GM23338 (cell line): ENCODE measurements at regions not wholly inside any gene's neighbourhood (a gene's known extent, or its start where the extent isn't known, plus 50 kb on each side); places are given as distances from the start of the nearest gene placed in this dataset.

Source experiments
- CREB1 ChIP-seq: fragments of 250-450 bp; sonication (Bioruptor Pico); IDR thresholded peaks from 2 replicates; pipeline ENCODE4 v1.5.0; 2020; ENCODE audit warnings: low read depth, mild to moderate bottlenecking, moderate library complexity
- CTCF ChIP-seq, 2 experiments: fragments of 200-600 bp in 1 of 2; sonication (generic) in 1 of 2; conservative IDR thresholded peaks; 2 replicates each; pipeline versions ENCODE4 v1.5.1 to v1.6.1; 2016 to 2017; ENCODE audit warnings: antibody characterized with exemption in 2 of 2, low read depth in 2 of 2, mild to moderate bottlenecking in 2 of 2, moderate library complexity in 1 of 2
- EZH2 ChIP-seq: fragments of 200-600 bp; sonication (generic); IDR thresholded peaks from one replicate; pipeline ENCODE4 v1.8.0; 2017; ENCODE audit warnings: antibody characterized with exemption, mild to moderate bottlenecking, low read depth; ENCODE audit not compliant: unreplicated experiment
- EZH2phosphoT487 ChIP-seq: fragments of 200-600 bp; sonication (generic); IDR thresholded peaks from one replicate; pipeline ENCODE4 v1.8.1; 2018; ENCODE audit warnings: antibody characterized with exemption; ENCODE audit not compliant: unreplicated experiment
- JUNB ChIP-seq: IDR thresholded peaks from one replicate; pipeline ENCODE4 v1.6.1; 2016; ENCODE audit warnings: antibody characterized with exemption; ENCODE audit not compliant: unreplicated experiment
- NANOG ChIP-seq: IDR thresholded peaks from 2 replicates; pipeline ENCODE4 v1.6.1; 2016; ENCODE audit warnings: antibody characterized with exemption, borderline replicate concordance
- POLR2AphosphoS5 ChIP-seq: IDR thresholded peaks from 2 replicates; pipeline ENCODE4 v1.6.1; 2016; ENCODE audit warnings: antibody characterized with exemption, low read depth
- STAT1 ChIP-seq: IDR thresholded peaks from one replicate; pipeline ENCODE4 v1.6.1; 2016; ENCODE audit warnings: antibody characterized with exemption; ENCODE audit not compliant: unreplicated experiment
- ZNF114 ChIP-seq: fragments of 250-450 bp; sonication (Bioruptor Pico); IDR thresholded peaks from 2 replicates; pipeline ENCODE4 v1.5.0; 2020; ENCODE audit warnings: mild to moderate bottlenecking, moderate library complexity
- ZNF331 ChIP-seq: fragments of 250-450 bp; sonication (Bioruptor Pico); IDR thresholded peaks from 2 replicates; pipeline ENCODE4 v1.5.0; 2020; ENCODE audit warnings: low read depth, mild to moderate bottlenecking, moderate library complexity
- ZNF462 ChIP-seq: fragments of 250-450 bp; sonication (Bioruptor Pico); IDR thresholded peaks from 2 replicates; pipeline ENCODE4 v1.5.0; 2020; ENCODE audit warnings: mild to moderate bottlenecking, moderate library complexity
- TF ChIP-seq, protein P1 (sequence below): IDR thresholded peaks from 2 replicates; pipeline ENCODE4 v1.6.1; 2016; ENCODE audit warnings: antibody characterized with exemption

DNA sequence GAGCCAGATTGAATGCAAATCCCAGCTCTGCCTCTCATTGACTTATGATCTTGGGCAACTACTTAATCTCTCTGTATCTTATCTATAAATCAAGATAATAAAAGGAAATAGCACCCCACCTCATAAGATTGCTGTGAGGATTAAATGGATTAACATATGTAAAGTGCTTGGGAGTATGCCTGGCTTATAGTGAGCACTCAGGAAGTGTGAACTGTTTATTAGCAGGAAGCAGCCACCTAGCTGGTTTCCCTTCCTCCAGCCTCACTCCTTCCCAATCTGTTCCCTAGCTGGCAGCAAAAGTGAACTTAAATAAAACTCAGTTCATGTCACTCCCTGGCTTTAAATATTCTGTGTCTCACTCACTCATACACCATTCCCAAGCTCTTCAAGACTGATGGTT is 526.6 kb upstream of the PKDCC start (continued):
- TF ChIP-seq ZNF462 (no peak), ZNF114 (CRISPR knock-in tag) (no peak), JUNB (no peak), POLR2AphosphoS5 (no peak), CTCF (conservative IDR thresholded peaks at IDR 0.05; ENCODE audit: low read depth in 2 of 2) (no peak), STAT1 (no peak), EZH2phosphoT487 (no peak), EZH2 (no peak), ZNF331 (no peak), CREB1 (CRISPR knock-in tag) (no peak), NANOG (no peak)
- TF ChIP-seq, protein P1, sequence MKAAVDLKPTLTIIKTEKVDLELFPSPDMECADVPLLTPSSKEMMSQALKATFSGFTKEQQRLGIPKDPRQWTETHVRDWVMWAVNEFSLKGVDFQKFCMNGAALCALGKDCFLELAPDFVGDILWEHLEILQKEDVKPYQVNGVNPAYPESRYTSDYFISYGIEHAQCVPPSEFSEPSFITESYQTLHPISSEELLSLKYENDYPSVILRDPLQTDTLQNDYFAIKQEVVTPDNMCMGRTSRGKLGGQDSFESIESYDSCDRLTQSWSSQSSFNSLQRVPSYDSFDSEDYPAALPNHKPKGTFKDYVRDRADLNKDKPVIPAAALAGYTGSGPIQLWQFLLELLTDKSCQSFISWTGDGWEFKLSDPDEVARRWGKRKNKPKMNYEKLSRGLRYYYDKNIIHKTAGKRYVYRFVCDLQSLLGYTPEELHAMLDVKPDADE = no peak
